Mesothelial cell of epicardium (in vitro differentiated cells): ENCODE measurements at regions not wholly inside any gene's neighbourhood (a gene's known extent, or its start where the extent isn't known, plus 50 kb on each side); places are given as distances from the start of the nearest gene placed in this dataset.

ENCODE experiments used
- DNase-seq, 2 experiments: peaks; one replicate each; pipeline ENCODE4 v3.0.0; 2021; ENCODE audit warnings: low spot score in 2 of 2; ENCODE audit not compliant: unreplicated experiment in 2 of 2
- H3K27ac Mint-ChIP-seq: 2 replicates; pipeline ENCODE4 v1.8.0; 2021; ENCODE audit warnings: mixed read lengths
- H3K27me3 Mint-ChIP-seq: 2 replicates; pipeline ENCODE4 v1.8.0; 2021; ENCODE audit warnings: low read depth, mixed read lengths
- H3K36me3 Mint-ChIP-seq: 2 replicates; pipeline ENCODE4 v1.8.0; 2021; ENCODE audit warnings: mixed read lengths
- H3K4me1 Mint-ChIP-seq: 2 replicates; pipeline ENCODE4 v1.8.0; 2021; ENCODE audit warnings: mixed read lengths
- H3K4me3 Mint-ChIP-seq: 2 replicates; pipeline ENCODE4 v1.8.0; 2021; ENCODE audit warnings: mild to moderate bottlenecking, moderate library complexity, mixed read lengths
- H3K9me3 Mint-ChIP-seq: 2 replicates; pipeline ENCODE4 v1.8.0; 2021; ENCODE audit warnings: mixed read lengths
- TF ChIP-seq, protein P1 (sequence below): fragments of 200-600 bp; sonication (generic); IDR thresholded peaks from one replicate; pipeline ENCODE4 v1.5.0; 2021; ENCODE audit warnings: antibody characterized with exemption; ENCODE audit not compliant: unreplicated experiment

DNA sequence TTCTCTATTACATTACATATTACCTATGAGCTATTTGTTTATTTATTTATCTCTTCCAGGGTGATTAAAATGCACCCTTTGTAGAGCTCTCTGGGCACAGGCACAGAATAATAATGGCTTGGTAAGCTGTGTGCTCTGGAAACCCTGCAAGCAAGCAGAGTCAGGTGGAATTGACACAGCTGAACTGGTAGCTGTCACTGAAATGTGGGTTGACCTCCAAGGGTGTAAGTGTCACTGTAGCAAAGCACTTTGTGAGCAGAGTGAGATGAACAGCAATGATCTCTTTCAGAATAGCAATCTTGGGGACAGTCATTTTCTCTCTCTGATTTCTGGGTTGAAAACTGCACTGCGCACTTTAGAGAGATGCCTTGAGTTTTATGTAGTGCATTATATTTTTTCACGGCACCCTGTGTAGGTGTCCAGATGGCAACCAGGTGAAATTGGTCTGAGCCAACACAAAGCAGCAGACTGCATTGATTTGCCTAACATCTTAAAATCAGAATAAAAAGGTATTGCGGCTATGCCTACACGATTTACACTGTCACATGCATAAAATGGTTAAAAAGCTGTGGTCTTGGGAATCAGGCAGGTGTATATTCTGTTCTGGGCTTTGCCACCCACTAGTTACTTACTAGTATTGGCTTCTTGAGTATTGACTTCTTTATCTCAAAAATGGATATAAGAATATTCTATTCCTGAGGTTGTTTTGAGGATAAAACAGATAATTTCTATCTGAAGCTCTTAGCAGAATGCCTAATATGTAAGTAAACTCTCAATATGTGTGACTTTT, 450.3 kb downstream of the RAPGEF2 start:
- Mint-ChIP-seq H3K9me3 (no peaks in the 10 kb centered on the region), H3K4me3 (no peak overlapping the region), H3K36me3 (no peaks in the 10 kb centered on the region), H3K27me3 (peaks cover 2% of the 10 kb centered on the region), H3K27ac (no peak overlapping the region), H3K4me1 (peaks cover 24% of the 10 kb centered on the region)
- TF ChIP-seq, protein P1, sequence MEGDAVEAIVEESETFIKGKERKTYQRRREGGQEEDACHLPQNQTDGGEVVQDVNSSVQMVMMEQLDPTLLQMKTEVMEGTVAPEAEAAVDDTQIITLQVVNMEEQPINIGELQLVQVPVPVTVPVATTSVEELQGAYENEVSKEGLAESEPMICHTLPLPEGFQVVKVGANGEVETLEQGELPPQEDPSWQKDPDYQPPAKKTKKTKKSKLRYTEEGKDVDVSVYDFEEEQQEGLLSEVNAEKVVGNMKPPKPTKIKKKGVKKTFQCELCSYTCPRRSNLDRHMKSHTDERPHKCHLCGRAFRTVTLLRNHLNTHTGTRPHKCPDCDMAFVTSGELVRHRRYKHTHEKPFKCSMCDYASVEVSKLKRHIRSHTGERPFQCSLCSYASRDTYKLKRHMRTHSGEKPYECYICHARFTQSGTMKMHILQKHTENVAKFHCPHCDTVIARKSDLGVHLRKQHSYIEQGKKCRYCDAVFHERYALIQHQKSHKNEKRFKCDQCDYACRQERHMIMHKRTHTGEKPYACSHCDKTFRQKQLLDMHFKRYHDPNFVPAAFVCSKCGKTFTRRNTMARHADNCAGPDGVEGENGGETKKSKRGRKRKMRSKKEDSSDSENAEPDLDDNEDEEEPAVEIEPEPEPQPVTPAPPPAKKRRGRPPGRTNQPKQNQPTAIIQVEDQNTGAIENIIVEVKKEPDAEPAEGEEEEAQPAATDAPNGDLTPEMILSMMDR, result no peak
- DNase-seq, result no peak

GRCh38 chr4:159555873-159556272, 453.0 kb downstream of the RAPGEF2 start:
- TF ChIP-seq, protein P1, result no peak
- DNase-seq, result no peak
- Mint-ChIP-seq H3K27me3 (peaks cover 2% of the 10 kb centered on the region), H3K4me3 (no peak overlapping the region), H3K36me3 (no peaks in the 10 kb centered on the region), H3K4me1 (peaks cover 25% of the 10 kb centered on the region), H3K27ac (no peak overlapping the region), H3K9me3 (peaks cover 11% of the 10 kb centered on the region)

GRCh38 chr4:159562366-159562765, 459.5 kb downstream of the RAPGEF2 start:
- H3K27ac Mint-ChIP-seq, result no peak overlapping the region
- no peaks in the 10 kb centered on the region for H3K36me3 Mint-ChIP-seq
- DNase-seq, result no peak
- H3K4me1 Mint-ChIP-seq, result peaks cover 7% of the 10 kb centered on the region
- peaks cover 20% of the 10 kb centered on the region for H3K9me3 Mint-ChIP-seq
- no peaks in the 10 kb centered on the region for H3K27me3 Mint-ChIP-seq
- TF ChIP-seq, protein P1, result no peak
- no peak overlapping the region for H3K4me3 Mint-ChIP-seq

- DNase-seq, result no peak
- Mint-ChIP-seq H3K4me1 (peaks cover 3% of the 10 kb centered on the region), H3K9me3 (peaks cover 29% of the 10 kb centered on the region), H3K4me3 (no peak overlapping the region), H3K36me3 (no peaks in the 10 kb centered on the region), H3K27ac (no peak overlapping the region), H3K27me3 (no peaks in the 10 kb centered on the region)
- TF ChIP-seq, protein P1, result no peak
These were observed 460.4 kb downstream of the RAPGEF2 start for GRCh38 chr4:159563257-159563656.

DNA sequence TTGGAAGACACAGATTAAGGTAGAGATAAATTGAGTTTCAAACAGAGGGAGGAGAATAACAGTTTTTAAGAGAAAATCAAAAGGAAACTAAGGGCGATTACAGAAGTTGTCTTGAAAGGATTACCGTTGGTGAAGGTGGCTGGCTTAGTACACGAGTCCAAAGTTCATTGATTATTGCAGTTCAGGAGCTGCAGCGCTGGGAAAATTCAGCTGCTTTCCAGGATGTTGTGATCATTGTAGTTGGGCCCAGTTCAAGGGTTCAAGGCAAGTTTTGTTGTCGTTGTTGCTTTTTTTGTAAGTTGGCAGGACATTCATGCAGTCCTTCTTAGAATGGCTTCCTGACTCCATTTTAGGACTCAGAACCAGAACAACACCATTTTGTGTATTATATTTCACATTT, 461.7 kb downstream of the RAPGEF2 start:
- Mint-ChIP-seq H3K27me3 (no peaks in the 10 kb centered on the region), H3K36me3 (no peaks in the 10 kb centered on the region), H3K4me3 (no peak overlapping the region), H3K27ac (no peak overlapping the region), H3K4me1 (no peaks in the 10 kb centered on the region), H3K9me3 (peaks cover 41% of the 10 kb centered on the region)
- TF ChIP-seq, protein P1, result no peak
- DNase-seq, result no peak

GRCh38 chr4:159566786-159567185, 463.9 kb downstream of the RAPGEF2 start:
- peaks cover 11% of the 10 kb centered on the region for H3K36me3 Mint-ChIP-seq
- TF ChIP-seq, protein P1, result no peak
- H3K27me3 Mint-ChIP-seq, result no peaks in the 10 kb centered on the region
- H3K9me3 Mint-ChIP-seq, result peaks cover 45% of the 10 kb centered on the region
- no peak overlapping the region for H3K27ac Mint-ChIP-seq
- no peak for DNase-seq
- H3K4me3 Mint-ChIP-seq, result no peak overlapping the region
- no peaks in the 10 kb centered on the region for H3K4me1 Mint-ChIP-seq
